GM21390 (cell line): ENCODE measurements at regions not wholly inside any gene's neighbourhood (a gene's known extent, or its start where the extent isn't known, plus 50 kb on each side); places are given as distances from the start of the nearest gene placed in this dataset.
"Not testable (repeated sequence)": the region's sequence is repeated elsewhere in the genome, so short reads cannot be mapped to it uniquely, and the experiment has no call there.

Source experiments
- ATAC-seq: cut with Tn5 transposase; IDR thresholded peaks from one replicate; pipeline ENCODE4 v1.9.1; 2021; ENCODE audit not compliant: unreplicated experiment

DNA sequence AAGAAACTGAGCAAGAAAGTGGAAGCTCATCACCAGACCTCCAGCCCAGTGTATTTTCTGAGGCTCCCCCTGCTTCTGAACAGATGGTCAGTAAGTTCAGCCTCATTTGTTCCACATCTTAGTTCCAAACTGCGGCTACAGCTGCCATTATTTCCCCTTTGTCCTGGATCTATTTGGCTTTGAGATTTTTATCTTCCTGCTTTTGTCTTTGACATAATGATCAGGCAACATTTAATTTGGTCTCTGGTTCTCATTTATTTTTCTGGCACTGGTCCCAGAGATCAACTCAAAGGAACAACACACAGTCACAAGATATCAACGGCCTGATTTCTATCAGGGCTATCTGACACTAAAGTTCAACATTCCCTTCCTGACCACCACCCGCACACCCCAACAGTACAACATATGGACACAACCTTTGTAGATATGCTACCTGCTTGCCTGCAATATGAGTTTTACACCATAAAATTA lies 137.5 kb downstream of the FAM76B start:
- ATAC-seq: no peak

DNA sequence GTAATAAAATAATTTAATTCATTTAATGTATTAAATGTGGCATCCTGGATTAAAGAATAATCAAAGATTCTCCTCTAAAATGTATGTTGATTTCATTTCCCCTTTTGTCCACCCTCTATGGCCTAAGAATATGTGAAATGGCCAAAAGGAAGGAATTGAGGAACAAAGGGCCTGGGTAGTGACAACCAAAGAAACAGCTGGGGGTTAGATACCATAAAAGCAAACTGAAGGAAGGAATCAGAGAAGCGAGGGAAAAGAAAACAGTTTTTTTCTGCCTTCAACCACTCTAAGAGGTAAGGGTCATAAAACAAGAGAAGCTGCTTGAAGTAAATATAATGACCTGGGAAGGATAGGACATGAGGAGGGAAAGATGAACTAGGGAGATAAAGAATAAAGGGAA lies 139.3 kb downstream of the FAM76B start:
- no peak for ATAC-seq

DNA sequence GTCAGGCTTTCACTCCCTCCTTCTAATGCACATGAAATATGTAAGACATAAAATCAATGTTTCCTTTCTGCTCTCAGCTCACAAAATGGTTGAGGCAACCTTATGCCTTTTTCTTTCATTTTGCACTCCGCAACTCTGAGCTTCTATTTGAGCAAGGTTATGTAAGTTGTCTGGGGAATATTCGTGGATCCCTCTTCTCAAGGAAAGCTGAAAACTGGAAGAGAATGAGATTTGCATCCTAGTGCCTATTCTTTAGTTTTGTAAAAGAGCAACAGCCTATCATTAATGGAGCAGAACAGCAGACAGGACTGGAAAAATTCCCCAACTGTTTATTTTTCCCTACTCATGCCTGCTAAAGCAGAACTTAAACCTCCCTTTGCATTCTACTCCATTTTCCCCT lies 141.7 kb downstream of the FAM76B start:
- ATAC-seq: no peak

DNA sequence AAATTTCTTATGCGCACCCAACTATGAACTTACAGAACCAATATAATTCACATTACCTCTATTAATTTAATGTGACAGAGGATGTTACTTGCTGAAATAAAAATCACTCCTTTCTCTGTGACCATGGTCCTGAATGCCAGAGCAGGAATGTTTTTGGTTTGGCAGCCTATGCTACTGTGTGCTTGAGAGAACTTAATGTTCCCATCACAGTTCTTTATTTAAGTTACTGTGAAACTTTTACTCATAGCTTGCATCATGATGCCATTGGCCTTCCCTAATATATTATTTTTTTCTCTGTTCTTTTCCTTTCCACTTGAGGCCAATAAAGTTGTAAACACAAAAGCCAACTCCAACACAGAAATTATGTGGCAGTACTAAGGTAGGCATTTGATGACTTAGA lies 142.2 kb downstream of the FAM76B start:
- no peak for ATAC-seq

DNA sequence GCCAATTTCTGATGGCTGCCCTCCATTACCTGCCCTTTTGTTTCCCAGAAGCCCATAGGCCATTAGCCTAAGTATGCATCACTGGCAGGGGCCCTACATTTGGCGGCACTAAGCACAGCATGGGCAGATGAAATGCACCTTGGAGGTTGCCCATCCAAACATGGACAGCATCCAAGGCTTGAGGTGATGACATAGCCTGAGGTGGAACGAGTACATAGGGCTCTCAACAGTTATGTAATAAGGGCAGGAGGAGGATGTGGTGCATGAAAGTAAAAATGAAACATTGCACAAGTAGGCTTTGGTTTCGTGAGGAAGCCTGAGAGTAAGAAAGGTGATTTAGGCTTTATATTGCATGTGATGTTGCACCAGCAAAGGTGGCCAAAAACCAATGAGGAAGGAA lies 148.1 kb downstream of the FAM76B start:
- ATAC-seq: peak; percentile 100

DNA sequence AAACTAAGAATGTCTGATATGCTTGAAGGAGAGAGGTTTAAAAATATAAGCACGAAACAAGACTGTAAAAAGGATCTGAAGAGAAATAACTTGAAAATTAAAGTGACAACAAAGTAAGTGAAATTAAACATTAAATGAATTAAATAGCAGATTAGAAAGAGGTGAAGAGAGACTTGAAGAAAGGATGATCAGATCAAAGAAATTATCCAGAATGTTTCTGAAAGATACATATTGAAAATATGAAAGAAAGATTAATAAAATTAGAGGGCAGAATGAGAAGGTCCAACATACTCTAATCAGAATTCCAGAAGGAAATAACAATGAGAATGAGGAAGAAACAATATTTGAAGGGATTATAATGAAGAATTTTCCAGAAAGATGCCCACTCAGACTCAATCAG lies 151.1 kb downstream of the FAM76B start:
- ATAC-seq: no peak

DNA sequence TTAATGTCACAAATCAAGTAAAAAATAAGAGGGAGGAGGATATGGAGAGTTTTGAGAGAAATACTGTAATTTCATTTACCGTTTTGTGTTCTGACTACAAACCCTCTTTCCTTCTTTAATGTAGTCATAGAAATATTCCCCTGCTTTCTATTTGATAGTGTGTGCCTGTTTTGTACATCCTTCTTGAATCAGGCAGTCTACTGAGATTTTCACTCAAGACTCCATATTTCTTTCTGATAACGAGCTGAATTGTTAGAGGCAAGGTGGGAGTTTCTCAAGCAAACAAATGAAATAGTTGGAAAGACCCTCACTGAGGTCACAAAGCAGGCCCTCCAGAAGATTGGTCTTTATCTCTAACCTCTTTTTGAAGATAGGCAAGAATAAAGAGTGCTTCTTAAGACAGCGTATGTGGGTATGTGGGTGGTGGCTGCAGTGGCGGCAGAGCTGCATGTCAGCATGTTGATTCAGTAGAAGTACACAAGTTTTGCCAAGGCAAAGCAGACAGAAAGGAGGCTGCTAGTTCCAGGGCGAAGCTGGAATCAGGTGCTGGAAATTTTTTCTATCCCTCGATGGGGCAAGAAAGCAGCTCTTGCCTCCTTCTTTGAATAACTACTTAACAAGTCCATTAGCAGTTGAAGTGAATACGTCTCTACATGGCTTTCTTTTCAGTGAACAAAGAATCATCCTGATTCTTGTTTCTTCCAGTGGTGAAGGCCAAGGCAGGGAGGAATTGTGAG lies 164.2 kb downstream of the FAM76B start:
- ATAC-seq: no peak

DNA sequence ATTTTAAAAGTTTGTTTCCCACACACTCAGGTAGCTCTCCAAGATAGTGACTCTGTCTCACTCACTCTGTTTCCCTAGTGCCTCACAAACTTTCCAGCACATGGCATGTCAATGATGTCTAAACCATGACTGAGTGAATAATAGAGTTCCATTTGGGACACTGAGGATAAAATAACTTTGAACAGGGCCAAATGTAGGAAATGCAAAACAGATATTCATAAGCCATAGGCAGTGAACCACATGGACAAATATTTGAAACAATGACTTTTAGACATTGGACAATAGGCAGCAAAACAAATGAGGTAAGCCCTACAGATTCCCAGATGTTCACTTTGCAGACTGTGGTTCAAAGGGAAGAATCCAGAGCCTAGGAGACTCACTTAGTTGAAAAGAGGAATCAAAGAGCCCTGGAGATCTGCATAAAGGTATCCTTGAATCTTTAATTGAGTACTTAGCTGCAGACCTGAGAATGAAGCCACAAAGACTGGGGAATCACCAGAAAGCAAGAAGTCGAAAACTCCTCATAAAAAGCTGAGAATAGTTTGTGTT lies 173.3 kb downstream of the FAM76B start:
- ATAC-seq: no peak

DNA sequence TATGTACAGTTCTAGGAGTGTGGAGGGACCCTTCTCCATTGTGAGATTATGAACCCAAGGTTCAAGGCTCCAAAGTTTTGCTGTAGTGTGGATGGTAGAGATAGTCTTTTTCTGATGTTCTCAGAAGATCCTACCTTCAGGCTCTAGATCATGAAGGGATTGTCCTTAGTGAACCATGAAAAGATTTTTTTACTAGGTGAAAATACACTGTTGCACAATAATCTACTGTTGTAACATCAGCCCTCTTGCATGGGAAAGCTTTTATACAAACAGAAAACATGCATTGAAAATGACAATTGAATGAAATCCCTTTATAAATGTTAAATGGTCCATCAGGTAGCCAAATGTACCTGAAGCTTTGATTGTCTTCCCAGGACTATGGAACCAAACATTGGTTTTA lies 177.8 kb downstream of the FAM76B start:
- no peak for ATAC-seq

DNA sequence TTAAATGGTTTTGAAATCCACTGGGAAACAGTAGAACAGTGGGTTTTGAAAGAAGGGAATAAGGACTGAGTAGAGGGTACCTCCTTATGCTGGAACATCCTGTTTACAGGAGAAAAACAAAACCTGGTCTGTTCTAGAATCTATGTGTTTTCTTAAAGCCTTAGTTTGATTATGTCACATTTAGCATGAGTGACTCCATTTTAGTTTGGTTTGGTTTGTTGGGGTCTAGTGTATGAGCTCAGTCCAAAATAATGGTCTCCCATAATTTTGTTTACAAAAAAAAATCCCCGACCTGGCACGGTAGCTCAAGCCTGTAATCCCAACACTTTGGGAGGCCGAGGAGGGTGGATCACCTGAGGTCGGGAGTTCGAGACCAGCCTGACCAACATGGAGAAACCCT lies 179.4 kb downstream of the FAM76B start:
- not testable (repeated sequence) for ATAC-seq

DNA sequence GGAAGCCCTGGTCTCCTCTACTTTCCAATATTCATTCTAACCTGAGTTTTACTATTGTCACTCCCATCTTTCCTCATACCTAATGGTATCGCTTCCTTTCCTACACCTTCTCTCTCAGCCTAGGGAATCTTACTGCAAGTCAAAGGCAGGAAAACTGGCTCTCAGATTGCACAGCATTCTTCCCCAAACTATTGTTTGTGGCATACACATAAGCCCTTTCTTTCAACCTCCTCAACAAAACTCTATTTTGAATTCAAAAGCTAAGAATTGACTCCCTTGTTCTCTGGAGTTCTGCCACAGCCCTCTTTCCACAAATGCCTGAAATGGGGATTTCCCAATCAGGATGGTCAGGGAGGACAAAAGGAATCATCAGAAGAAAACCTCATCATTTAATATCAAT lies 181.5 kb downstream of the FAM76B start:
- no peak for ATAC-seq

DNA sequence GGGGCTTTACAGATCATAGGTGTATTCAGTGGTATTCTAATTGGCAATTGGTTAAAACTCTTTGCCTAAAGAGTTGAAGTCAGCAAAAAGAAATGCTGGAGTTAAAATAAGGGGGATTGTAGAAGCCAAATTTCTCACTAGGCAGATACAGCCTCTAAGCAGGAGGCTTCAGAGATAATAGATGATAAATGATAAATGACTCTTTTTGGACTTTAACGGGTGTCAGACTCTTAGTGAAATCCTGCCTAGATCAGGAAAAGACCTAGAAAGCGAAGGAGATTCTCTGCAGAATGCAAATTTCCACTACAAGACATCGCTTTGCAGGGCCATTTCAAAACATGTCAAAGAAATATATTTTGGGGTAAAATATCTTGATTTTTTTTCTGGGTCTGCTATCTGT lies 182.8 kb downstream of the FAM76B start:
- ATAC-seq: no peak

DNA sequence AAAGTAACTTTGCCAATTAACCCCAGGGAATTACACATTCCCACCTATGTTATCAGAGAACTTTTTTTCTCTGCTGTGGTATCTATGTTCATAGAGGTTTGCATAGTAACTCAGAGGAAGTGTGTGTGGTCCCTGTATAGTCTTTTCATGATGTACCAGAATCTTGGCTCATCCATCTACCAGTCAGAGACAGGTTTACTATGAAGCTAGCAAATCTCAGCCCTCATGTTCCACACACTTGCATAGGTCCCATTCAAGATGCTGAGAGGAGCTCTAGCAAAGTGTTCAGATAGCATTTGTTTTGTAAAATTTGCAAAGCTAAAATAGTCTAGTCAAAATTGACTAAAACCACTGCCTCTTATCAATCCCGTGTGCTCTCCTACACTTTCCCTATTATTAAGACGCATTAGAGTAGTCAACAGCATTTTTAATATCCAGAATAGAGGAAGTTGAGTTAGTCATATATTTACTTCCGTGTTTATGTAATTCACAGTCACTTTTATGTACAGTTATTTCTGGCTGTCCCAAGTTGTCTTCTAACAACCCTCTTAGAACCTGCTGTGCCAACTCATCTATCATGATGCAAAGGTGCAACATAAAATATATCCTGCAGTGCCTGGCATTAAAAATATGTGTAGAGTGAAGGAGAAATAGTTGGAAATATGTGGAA lies 184.2 kb downstream of the FAM76B start:
- no peak for ATAC-seq

DNA sequence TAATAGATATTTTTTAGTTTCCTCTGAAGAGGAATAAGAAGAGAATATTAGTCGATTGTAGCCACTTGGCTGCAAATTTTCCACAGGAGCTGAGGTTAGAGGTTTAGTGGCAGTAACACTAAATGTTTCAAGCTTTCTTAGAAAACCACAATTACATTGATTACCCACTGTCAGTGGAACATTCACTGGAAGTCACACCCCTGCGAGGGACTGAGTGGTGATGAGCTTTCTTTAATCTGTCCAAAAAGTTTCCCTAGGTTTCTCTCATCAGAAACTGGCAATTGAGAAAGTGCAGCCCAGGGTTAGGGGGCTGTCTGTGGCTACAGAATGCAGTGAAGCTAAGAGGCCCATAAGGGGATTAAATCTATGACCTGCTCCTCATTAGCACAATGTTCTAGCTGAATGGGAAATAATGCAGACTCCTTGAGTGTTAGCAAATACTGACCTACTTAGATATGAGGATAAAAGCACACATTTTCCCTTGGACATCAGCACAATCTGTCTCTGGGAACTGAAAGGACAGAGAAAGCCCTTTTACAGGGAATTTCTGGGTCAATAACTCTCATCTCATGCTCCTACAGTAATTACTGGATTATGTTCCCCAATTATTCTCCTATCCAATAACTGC lies 189.5 kb downstream of the FAM76B start:
- no peak for ATAC-seq

DNA sequence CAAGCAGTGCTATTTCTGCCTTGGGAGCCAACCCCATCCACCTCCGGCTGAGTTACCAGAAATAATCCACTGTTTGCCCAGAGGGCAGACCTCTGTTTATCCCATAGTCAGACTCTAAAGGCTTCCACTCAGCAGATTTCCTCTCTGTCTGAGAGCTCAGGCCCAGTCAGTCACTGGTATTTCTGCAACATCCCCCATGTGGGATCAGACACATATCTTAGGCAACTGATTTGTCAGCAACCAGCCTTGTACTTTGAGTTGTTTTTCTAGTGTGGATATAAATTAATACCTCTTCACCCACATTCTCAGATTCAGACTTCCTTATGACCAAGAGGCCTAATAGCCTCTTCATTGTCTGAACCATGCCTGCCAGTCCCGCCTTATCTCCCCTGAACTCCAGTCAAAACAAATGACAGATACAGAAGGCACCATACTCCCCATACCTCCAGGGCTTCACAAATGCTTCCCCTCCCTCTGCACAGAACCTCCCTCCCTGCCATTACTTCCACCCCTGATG lies 193.6 kb downstream of the FAM76B start:
- ATAC-seq: no peak

DNA sequence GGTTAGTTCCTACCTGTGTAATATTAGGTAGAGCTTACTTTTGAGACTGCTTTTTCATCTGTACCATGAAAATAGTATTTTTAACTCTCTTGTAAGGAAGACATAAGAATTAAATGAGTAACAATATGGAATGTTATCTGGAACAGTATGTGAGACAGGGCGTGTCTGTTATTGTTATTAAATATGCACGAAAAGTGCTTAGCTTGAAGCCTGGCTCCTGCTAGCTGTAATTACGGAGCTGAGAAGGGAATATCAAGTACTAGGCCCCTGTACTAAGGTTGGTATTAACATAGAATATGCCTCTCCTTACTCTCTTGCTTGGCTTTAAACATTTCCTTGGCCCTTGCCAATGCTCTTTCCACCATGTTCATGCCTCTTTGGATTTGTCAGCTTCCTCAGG lies 194.0 kb downstream of the FAM76B start:
- no peak for ATAC-seq

DNA sequence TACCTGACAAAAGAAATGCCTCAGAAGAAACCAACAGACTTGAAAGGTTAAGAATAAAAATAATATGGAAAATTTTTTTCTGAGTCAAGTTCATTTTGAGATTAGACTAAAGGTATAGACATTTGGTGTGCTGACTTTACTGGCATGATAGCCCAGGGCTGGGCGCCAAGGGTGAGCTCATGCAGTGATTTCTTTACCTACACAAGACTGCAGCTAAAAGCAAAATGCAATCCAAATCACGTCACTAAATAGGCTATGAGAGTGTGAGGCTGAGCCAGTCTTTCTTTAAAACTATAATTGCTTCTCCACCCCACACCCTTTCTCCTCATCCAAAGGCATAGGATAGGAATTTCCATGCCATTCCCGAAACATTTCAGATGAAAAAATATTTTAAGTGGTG lies 196.5 kb downstream of the FAM76B start:
- no peak for ATAC-seq

DNA sequence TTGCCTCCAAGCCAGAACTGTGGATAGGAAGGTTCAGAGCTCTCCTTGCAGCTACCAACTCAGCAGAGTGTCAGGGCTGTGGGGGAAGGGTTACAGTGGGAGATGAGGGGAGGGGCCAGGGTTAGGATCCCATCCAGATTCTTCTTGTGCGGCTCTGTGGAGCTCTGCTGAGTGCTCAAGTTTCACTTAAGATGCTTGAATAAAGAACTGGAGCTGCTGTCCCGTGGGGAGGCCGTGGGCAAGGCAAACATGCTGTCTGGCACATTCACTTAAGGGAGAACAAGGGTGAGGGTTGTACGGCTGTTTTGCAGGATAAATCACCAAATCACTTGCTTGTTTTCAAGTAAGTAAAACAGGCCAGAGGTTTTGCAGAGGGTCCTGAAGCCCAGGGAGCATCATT lies 197.1 kb downstream of the FAM76B start:
- no peak for ATAC-seq

DNA sequence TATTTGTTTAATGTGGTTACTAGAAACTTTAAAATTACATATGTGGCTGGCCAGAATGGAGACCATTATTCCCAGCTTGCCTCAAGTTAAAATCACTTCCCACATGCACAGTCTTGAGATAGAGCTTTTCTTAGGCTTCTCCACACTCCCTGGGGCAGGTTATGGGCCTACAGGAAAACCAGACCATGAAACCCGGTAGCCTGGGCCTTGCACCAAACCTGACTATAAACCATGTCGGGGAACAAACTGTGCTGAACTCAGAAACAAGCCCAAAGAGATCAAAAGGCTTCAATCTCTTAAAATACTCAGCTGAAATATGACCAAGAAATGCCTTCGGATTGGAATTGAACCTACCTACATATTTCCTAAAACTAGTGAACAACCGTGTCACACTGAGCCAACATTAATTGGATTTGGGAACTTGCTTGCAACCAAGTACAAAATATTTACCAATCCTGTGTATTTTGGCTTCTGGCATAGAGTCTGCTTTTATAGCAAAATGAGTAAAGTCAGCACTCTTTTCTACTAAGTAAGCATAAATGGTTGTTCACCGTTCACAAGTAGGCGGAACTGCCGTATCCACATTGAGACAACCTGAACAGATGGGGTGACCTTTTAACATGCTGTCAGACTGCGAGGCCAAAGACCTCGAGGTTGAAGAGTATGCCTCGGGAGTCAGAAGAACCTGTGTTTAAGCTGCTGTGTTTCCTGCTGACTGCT lies 199.5 kb downstream of the FAM76B start:
- ATAC-seq: no peak

DNA sequence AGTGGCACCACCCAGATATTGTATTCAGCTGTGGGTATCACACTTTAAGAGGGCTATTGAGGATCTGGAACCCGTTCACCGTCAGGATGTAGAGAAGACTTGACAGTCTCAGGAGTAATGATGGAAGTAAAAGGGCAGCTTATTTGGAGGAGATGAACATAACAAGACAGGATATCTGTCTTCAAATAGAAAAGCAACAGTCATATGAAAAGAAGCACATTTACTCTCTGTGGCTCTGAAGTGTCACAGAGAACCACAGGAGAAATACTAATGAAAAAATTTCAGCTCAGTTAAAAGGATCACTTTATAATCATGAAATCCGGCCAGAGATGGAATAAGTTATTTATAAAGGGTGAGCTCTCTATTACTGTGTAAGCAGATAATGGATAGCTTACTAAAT lies 200.8 kb downstream of the FAM76B start:
- no peak for ATAC-seq

DNA sequence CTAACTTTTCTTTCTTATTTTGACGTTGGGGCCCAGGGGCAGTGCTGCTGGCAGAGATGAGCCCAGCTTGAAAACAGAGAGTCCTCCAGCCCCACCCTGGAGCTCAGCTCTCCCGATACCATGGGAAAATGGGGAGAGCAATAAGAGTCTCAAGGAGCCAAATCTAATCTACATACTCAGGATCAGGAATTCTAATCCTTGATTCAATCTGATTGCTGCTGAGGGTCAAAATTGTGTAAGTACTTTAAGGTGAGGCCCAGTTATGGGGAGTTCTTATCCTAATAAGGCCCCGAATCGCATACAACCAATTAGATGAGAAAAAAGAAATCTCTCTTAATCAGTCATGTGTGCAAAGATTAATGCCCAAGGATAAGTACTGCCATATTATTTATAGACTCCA lies 202.9 kb downstream of the FAM76B start:
- ATAC-seq: no peak
